ENCODE measurements at regions not wholly inside any gene's neighbourhood (a gene's known extent, or its start where the extent isn't known, plus 50 kb on each side); places are given as distances from the start of the nearest gene placed in this dataset.

DNA sequence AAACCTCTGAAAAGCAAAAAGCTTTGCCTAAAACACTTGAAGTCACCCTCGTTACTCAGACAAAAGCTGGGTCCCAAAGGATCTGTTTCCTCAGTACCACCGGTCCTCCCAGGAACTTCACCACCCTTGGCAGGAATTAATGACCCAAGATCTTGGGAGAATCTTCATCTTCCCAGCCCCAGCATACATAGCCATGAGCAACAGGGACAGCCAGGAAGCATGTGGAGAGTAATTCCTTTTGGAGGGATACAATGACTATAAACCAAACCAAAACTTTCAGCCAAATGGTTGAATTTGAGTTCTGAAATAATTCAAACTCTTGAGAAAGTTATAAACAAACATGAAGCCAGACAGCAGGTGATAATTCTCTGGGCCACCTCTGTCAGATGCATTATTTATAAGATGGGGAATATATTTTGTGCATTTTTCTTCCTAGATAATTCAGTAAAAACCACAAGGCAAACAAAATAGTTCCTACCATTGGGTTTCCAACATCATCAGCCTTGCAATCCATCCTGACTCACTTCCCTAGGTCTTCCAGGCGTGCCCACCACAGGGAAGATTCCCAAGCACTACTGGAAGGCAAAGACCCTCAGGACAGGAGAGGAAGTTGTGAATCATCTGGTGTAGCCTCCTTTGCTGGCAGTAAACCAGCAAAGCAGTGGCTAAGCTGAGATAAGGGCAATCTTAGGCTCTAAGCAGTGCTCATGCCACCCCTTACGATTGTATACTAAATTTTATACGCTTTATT lies 71.7 kb upstream of the DRD2 start:
- Histone ChIP-seq H3K18ac (ENCODE audit: extremely low read depth, low read length) (no peak overlapping the region), H3K23me2 (ENCODE audit: low read depth, low read length) (no peaks in the 10 kb centered on the region), H4K8ac (ENCODE audit: extremely low read depth, insufficient read depth, low read length) (no peak overlapping the region), H3K79me1 (ENCODE audit: low read depth, low read length) (no peaks in the 10 kb centered on the region), H2BK20ac (ENCODE audit: low read length) (no peak overlapping the region), H3K79me2 (ENCODE audit: control insufficient read depth in 1 of 2, insufficient read depth in 2 of 2, low read length in 2 of 2) (no peaks in the 10 kb centered on the region), H3K9ac (replicated peaks in 1 of 4; ENCODE audit: extremely low read depth in 1 of 4, low read depth in 3 of 4, low read length in 3 of 4) (no peak overlapping the region), H4K5ac (ENCODE audit: insufficient read length, low read depth, low read length) (no peak overlapping the region), H3K14ac (ENCODE audit: insufficient read length) (no peak overlapping the region), H3K4me3 (ENCODE audit: extremely low read depth in 1 of 4, insufficient read depth in 2 of 4, low read depth in 3 of 4, low read length in 4 of 4) (no peak overlapping the region), H3K4me1 (replicated peaks in 1 of 4; ENCODE audit: control insufficient read depth in 3 of 4, insufficient read depth in 4 of 4, low read length in 3 of 4) (no peaks in the 10 kb centered on the region; a peak in 1 of 7 replicates), H3K4me2 (ENCODE audit: insufficient read depth in 1 of 2, low read depth in 2 of 2, low read length in 2 of 2) (no peak overlapping the region), H3K9me3 (ENCODE audit: insufficient read depth in 2 of 2, low read depth in 1 of 2, low read length in 1 of 2) (no peaks in the 10 kb centered on the region), H2BK12ac (ENCODE audit: low read depth, low read length) (peak overlapping the region; percentile 33; the same call in 1 of the 2 replicates), H3K27me3 (replicated peaks in 1 of 4; ENCODE audit: control insufficient read depth in 3 of 4, extremely low read depth in 1 of 4, insufficient read depth in 3 of 4, low read length in 3 of 4) (peaks cover 0 to 5% (median 2%) of the 10 kb centered on the region in 4 experiments; a peak in 6 of 7 replicates), H3K56ac (replicated peaks; ENCODE audit: insufficient read length, low read depth, low read length) (no peak overlapping the region), H2BK15ac (ENCODE audit: low read length) (peak overlapping the region; percentile 29; the same call in 1 of the 2 replicates), H2AK5ac (ENCODE audit: low read depth, low read length) (no peak overlapping the region; the same call in 1 of the 2 replicates), H3K23ac (ENCODE audit: insufficient read length) (no peak overlapping the region), H3K27ac (ENCODE audit: low read depth, low read length) (no peak overlapping the region), H2BK5ac (ENCODE audit: low read depth, low read length) (no peak overlapping the region), H3K4ac (replicated peaks; ENCODE audit: insufficient read length, low read depth, low read length) (no peak overlapping the region), H2AFZ (ENCODE audit: low read length) (no peak overlapping the region), H4K91ac (replicated peaks; ENCODE audit: insufficient read length, low read length) (no peak overlapping the region), H2BK120ac (replicated peaks; ENCODE audit: low read depth, low read length) (peak overlapping the region; percentile 3), H4K20me1 (replicated peaks in 1 of 2; ENCODE audit: control insufficient read depth in 1 of 2, insufficient read depth in 2 of 2, low read length in 2 of 2) (no peaks in the 10 kb centered on the region), H3K36me3 (ENCODE audit: control insufficient read depth in 2 of 4, insufficient read depth in 4 of 4, low read length in 3 of 4) (no peaks in the 10 kb centered on the region)
- no peak for TF ChIP-seq BCL11A (IDR thresholded peaks at IDR 0.05; ENCODE audit: low read depth in 2 of 2, low read length in 2 of 2)
- TF ChIP-seq RFX5 (IDR thresholded peaks at IDR 0.05; ENCODE audit: borderline replicate concordance, low read depth, low read length), result no peak
- no peak for TF ChIP-seq SP1 (IDR thresholded peaks at IDR 0.05; ENCODE audit: low read depth, low read length)
- TF ChIP-seq, protein P1, sequence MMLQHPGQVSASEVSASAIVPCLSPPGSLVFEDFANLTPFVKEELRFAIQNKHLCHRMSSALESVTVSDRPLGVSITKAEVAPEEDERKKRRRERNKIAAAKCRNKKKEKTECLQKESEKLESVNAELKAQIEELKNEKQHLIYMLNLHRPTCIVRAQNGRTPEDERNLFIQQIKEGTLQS (IDR thresholded peaks at IDR 0.05; ENCODE audit: insufficient read depth, low read depth, low read length), result no peak
- no peak for TF ChIP-seq CHD1 (IDR thresholded peaks at IDR 0.05; ENCODE audit: low read depth, low read length)
- no peak for TF ChIP-seq PHF8 (conservative IDR thresholded peaks at IDR 0.05; ENCODE audit: low read depth, low read length)
- no peak for TF ChIP-seq HDAC2 (IDR thresholded peaks at IDR 0.05; ENCODE audit: borderline replicate concordance in 1 of 2, low read depth in 2 of 2, low read length in 2 of 2)
- TF ChIP-seq KDM4A (IDR thresholded peaks at IDR 0.05; ENCODE audit: low read depth, low read length, severe bottlenecking), result no peak
- no peak for TF ChIP-seq RBBP5 (IDR thresholded peaks at IDR 0.05; ENCODE audit: borderline replicate concordance, low read depth, low read length)
- WGBS, 2 experiments (ENCODE audit: extremely low coverage in 1 of 2, insufficient coverage in 1 of 2, insufficient read length in 1 of 2, insufficient replicate concordance in 2 of 2, low coverage in 1 of 2, low lambda C conversion rate in 2 of 2, missing lambda C conversion rate in 1 of 2), result 85% methylated on average over 5 of the region's 5 CpGs; no CpG with 5 or more reads in 1 of the 2 experiments
- no peak for DNase-seq (ENCODE audit: low read depth in 1 of 2, low spot score in 2 of 2)
- CTCF ChIA-PET (ENCODE audit: partially characterized antibody), result interaction anchor here (1.2 kb wide), 1 partner anchor 15 kb away, joined by 3 read pairs; no protein-coding TSS in a partner anchor
- FAIRE-seq, result no peak
- POLR2A ChIA-PET (ENCODE audit: partially characterized antibody), result no interaction called here

All from H1 (cell line).